GM12891 (cell line): ENCODE measurements at regions not wholly inside any gene's neighbourhood (a gene's known extent, or its start where the extent isn't known, plus 50 kb on each side); places are given as distances from the start of the nearest gene placed in this dataset.
"Not testable (repeated sequence)": the region's sequence is repeated elsewhere in the genome, so short reads cannot be mapped to it uniquely, and the experiment has no call there.

Experiments used
- PAX5 ChIP-seq: IDR thresholded peaks from 2 replicates; pipeline ENCODE4 v1.6.1; 2011; ENCODE audit warnings: low read length, moderate library complexity, mild to moderate bottlenecking; ENCODE audit not compliant: insufficient read depth, severe bottlenecking
- POLR2A ChIP-seq: IDR thresholded peaks from 2 replicates; pipeline ENCODE4 v1.6.1; 2011; ENCODE audit warnings: low read depth, low read length, control low read depth
- POLR2AphosphoS5 ChIP-seq: IDR thresholded peaks from 2 replicates; pipeline ENCODE4 v1.6.1; 2011; ENCODE audit warnings: low read depth, low read length, control low read depth
- POU2F2 ChIP-seq: IDR thresholded peaks from 2 replicates; pipeline ENCODE4 v1.6.1; 2011; ENCODE audit warnings: low read depth, mild to moderate bottlenecking, control low read depth, low read length, moderate library complexity
- SPI1 ChIP-seq: IDR thresholded peaks from 2 replicates; pipeline ENCODE4 v1.6.1; 2011; ENCODE audit warnings: low read depth, low read length, control low read depth
- TAF1 ChIP-seq: IDR thresholded peaks from 2 replicates; pipeline ENCODE4 v1.6.1; 2011; ENCODE audit warnings: low read depth, low read length, control low read depth

GRCh38 chrX:35611562-35611961 is 186.6 kb upstream of the MAGEB16 start:
- TF ChIP-seq TAF1, POLR2A, POLR2AphosphoS5, POU2F2, SPI1, PAX5: not testable (repeated sequence)
